ENCODE measurements at regions not wholly inside any gene's neighbourhood (a gene's known extent, or its start where the extent isn't known, plus 50 kb on each side); places are given as distances from the start of the nearest gene placed in this dataset.

DNA sequence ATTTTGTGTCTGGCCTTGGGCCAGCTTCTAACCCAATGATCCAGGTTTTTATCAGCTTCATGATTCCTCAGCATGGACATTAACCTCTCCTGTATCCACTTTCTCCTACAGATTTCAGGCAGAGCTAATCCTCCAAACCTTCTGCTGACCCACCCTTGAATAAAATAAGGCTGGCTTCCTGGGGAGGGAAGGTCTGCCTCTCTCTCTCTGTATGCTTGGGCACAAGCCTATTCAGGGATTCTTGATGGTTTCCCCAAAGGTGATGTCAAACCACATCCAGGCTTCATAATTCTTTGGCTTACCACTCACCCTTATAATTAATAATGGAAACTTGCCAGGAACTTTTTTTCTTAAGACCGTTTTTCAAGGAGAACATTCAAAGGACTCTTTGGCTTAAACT lies 240.1 kb downstream of the UTP18 start:
- TF ChIP-seq, protein P1, sequence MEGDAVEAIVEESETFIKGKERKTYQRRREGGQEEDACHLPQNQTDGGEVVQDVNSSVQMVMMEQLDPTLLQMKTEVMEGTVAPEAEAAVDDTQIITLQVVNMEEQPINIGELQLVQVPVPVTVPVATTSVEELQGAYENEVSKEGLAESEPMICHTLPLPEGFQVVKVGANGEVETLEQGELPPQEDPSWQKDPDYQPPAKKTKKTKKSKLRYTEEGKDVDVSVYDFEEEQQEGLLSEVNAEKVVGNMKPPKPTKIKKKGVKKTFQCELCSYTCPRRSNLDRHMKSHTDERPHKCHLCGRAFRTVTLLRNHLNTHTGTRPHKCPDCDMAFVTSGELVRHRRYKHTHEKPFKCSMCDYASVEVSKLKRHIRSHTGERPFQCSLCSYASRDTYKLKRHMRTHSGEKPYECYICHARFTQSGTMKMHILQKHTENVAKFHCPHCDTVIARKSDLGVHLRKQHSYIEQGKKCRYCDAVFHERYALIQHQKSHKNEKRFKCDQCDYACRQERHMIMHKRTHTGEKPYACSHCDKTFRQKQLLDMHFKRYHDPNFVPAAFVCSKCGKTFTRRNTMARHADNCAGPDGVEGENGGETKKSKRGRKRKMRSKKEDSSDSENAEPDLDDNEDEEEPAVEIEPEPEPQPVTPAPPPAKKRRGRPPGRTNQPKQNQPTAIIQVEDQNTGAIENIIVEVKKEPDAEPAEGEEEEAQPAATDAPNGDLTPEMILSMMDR (IDR thresholded peaks at IDR 0.05) = no peak
- DNase-seq (ENCODE audit: low spot score) = no peak
- ATAC-seq (ENCODE audit: low FRiP score) = no peak

DNA sequence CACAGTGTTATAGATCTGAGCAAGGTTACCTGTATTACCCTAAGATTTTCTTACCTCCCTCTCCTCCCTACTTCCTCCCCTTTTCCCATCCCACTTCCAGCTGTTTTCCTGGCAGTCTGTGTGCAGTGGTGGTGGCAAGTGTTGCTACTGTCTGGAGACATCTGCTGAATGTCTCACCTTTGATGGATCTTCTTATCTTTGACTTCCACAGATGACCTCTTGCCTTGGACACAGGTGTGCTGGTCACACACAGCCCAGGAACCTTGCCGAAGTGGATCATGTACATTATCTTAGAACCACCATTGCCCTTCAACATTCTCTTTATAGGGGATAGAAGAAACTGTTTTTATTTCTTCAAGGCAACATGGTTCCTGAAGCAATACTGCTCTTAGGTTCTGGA lies 245.1 kb downstream of the UTP18 start:
- no peak for ATAC-seq (ENCODE audit: low FRiP score)
- no peak for DNase-seq (ENCODE audit: low spot score)
- TF ChIP-seq, protein P1 (IDR thresholded peaks at IDR 0.05) = no peak

- TF ChIP-seq, protein P1 (IDR thresholded peaks at IDR 0.05) = no peak
- DNase-seq (ENCODE audit: low spot score) (no peak), ATAC-seq (ENCODE audit: low FRiP score) (no peak)
Observed at GRCh38 chr17:51507444-51507843, 247.1 kb downstream of the UTP18 start.

DNA sequence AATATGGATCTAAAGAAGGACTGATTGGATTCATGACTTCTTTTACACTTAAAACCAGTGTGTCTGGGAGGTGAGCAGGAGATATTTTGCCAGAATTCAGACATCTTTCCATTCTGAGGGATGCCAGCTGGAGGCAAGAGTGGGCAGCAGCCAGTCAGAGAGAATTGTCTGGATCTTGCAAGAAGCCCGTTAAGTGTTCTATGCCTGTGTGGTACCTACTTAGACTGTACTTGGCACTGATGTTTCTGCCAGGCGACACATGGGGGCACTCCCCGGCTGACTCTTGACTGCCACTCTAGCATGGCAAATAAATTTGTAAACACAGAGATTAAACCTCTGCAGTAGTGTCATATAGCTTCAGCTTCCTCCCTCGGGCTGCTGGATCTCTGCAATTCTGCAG lies 247.7 kb downstream of the UTP18 start:
- no peak for DNase-seq (ENCODE audit: low spot score)
- ATAC-seq (ENCODE audit: low FRiP score) = no peak
- TF ChIP-seq, protein P1 (IDR thresholded peaks at IDR 0.05) = no peak

GRCh38 chr17:51510940-51511339 lies 250.6 kb downstream of the UTP18 start:
- DNase-seq (ENCODE audit: low spot score) (no peak), ATAC-seq (ENCODE audit: low FRiP score) (no peak)
- TF ChIP-seq, protein P1 (IDR thresholded peaks at IDR 0.05) = no peak

GRCh38 chr17:51512220-51512907 lies 252.0 kb downstream of the UTP18 start:
- DNase-seq (ENCODE audit: low spot score) (no peak), ATAC-seq (ENCODE audit: low FRiP score) (no peak)
- TF ChIP-seq, protein P1 (IDR thresholded peaks at IDR 0.05) = no peak

- ATAC-seq (ENCODE audit: low FRiP score) (no peak), DNase-seq (ENCODE audit: low spot score) (no peak)
- TF ChIP-seq, protein P1 (IDR thresholded peaks at IDR 0.05) = no peak
Observed at GRCh38 chr17:51516924-51517323, 256.6 kb downstream of the UTP18 start.
